Ishikawa (cell line): ENCODE measurements at regions not wholly inside any gene's neighbourhood (a gene's known extent, or its start where the extent isn't known, plus 50 kb on each side); places are given as distances from the start of the nearest gene placed in this dataset.

Experiments used
- EGR1 ChIP-seq: IDR thresholded peaks from 2 replicates; pipeline ENCODE4 v1.6.1; 2012
- EP300 ChIP-seq: IDR thresholded peaks from 2 replicates; pipeline ENCODE4 v1.6.1; 2012; ENCODE audit warnings: borderline replicate concordance
- FOXM1 ChIP-seq: IDR thresholded peaks from 2 replicates; pipeline ENCODE4 v1.6.1; 2012; ENCODE audit warnings: low read depth, borderline replicate concordance
- NFIC ChIP-seq: IDR thresholded peaks from 2 replicates; pipeline ENCODE4 v1.6.1; 2012
- RAD21 ChIP-seq: IDR thresholded peaks from 2 replicates; pipeline ENCODE4 v1.6.1; 2012; ENCODE audit warnings: low read depth
- TAF1 ChIP-seq: IDR thresholded peaks from 2 replicates; pipeline ENCODE4 v1.6.1; 2012; ENCODE audit warnings: low read depth, mild to moderate bottlenecking
- TEAD4 ChIP-seq: IDR thresholded peaks from 2 replicates; pipeline ENCODE4 v1.6.1; 2012
- YY1 ChIP-seq: IDR thresholded peaks from 2 replicates; pipeline ENCODE4 v1.6.1; 2012; ENCODE audit warnings: low read depth
- ZBTB7A ChIP-seq: IDR thresholded peaks from 2 replicates; pipeline ENCODE4 v1.6.1; 2012; ENCODE audit warnings: low read depth
- TF ChIP-seq, protein P1 (sequence below): IDR thresholded peaks from 2 replicates; pipeline ENCODE4 v1.6.1; 2012
- TF ChIP-seq, protein P2 (sequence below): IDR thresholded peaks from 2 replicates; pipeline ENCODE4 v1.6.1; 2012
- TF ChIP-seq, protein P3 (sequence below): IDR thresholded peaks from 2 replicates; pipeline ENCODE4 v1.6.1; 2012; ENCODE audit warnings: low read depth, mild to moderate bottlenecking

DNA sequence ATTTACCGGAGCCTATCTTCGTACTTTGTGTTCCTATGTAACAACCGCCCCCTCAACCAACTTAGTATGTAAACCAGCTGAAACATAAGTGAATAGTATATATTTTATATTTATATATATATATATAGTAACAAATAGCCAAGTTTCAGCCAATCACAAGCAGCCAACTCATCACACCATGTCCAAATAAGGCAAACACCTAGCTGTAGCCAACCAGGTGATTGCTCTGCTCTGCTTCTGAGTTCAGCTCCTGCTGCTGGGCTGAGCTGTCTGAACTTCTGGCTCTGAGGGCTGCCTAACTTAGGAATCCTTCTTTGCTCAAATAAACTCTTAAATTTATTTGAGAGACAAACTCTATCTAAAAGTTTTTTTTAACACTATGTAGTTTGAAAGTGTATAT, 101.6 kb upstream of the SOX4 start:
- no peak for TF ChIP-seq FOXM1
- TF ChIP-seq, protein P1, sequence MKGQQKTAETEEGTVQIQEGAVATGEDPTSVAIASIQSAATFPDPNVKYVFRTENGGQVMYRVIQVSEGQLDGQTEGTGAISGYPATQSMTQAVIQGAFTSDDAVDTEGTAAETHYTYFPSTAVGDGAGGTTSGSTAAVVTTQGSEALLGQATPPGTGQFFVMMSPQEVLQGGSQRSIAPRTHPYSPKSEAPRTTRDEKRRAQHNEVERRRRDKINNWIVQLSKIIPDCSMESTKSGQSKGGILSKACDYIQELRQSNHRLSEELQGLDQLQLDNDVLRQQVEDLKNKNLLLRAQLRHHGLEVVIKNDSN, result no peak
- TF ChIP-seq RAD21, result no peak
- no peak for TF ChIP-seq EP300
- TF ChIP-seq, protein P2, sequence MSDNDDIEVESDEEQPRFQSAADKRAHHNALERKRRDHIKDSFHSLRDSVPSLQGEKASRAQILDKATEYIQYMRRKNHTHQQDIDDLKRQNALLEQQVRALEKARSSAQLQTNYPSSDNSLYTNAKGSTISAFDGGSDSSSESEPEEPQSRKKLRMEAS, result no peak
- TF ChIP-seq, protein P3, sequence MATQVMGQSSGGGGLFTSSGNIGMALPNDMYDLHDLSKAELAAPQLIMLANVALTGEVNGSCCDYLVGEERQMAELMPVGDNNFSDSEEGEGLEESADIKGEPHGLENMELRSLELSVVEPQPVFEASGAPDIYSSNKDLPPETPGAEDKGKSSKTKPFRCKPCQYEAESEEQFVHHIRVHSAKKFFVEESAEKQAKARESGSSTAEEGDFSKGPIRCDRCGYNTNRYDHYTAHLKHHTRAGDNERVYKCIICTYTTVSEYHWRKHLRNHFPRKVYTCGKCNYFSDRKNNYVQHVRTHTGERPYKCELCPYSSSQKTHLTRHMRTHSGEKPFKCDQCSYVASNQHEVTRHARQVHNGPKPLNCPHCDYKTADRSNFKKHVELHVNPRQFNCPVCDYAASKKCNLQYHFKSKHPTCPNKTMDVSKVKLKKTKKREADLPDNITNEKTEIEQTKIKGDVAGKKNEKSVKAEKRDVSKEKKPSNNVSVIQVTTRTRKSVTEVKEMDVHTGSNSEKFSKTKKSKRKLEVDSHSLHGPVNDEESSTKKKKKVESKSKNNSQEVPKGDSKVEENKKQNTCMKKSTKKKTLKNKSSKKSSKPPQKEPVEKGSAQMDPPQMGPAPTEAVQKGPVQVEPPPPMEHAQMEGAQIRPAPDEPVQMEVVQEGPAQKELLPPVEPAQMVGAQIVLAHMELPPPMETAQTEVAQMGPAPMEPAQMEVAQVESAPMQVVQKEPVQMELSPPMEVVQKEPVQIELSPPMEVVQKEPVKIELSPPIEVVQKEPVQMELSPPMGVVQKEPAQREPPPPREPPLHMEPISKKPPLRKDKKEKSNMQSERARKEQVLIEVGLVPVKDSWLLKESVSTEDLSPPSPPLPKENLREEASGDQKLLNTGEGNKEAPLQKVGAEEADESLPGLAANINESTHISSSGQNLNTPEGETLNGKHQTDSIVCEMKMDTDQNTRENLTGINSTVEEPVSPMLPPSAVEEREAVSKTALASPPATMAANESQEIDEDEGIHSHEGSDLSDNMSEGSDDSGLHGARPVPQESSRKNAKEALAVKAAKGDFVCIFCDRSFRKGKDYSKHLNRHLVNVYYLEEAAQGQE, result no peak
- TF ChIP-seq EGR1, result no peak
- no peak for TF ChIP-seq TEAD4
- TF ChIP-seq YY1, result no peak
- TF ChIP-seq TAF1, result no peak
- no peak for TF ChIP-seq ZBTB7A
- TF ChIP-seq NFIC, result no peak
